ENCODE measurements at regions not wholly inside any gene's neighbourhood (a gene's known extent, or its start where the extent isn't known, plus 50 kb on each side); places are given as distances from the start of the nearest gene placed in this dataset.

DNA sequence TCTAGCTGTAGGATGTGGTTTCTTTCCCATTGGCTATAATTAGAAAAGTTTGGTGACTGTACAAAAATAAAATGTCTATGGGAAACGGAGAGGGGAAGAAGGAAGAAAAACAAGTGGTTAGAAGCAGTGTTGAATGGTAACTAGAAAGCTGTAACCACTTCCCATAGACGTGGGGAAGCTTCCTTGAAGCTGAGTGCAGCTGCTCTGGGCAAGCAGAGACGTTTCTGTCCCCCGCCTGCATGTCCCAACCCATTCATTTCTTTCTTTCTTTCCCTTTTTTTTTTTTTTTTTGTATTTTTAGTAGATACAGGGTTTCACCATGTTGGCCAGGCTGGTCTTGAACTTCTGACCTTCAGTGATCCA is 367.8 kb upstream of the HS6ST1 start (continued):
- TF ChIP-seq NR2C2 (CRISPR knock-in tag; IDR thresholded peaks at IDR 0.05) = no peak
- TF ChIP-seq ZNF263 (CRISPR knock-in tag; IDR thresholded peaks at IDR 0.05; ENCODE audit: low read depth) = no peak
- no peak for TF ChIP-seq CREB1 (CRISPR knock-in tag; IDR thresholded peaks at IDR 0.05)

DNA sequence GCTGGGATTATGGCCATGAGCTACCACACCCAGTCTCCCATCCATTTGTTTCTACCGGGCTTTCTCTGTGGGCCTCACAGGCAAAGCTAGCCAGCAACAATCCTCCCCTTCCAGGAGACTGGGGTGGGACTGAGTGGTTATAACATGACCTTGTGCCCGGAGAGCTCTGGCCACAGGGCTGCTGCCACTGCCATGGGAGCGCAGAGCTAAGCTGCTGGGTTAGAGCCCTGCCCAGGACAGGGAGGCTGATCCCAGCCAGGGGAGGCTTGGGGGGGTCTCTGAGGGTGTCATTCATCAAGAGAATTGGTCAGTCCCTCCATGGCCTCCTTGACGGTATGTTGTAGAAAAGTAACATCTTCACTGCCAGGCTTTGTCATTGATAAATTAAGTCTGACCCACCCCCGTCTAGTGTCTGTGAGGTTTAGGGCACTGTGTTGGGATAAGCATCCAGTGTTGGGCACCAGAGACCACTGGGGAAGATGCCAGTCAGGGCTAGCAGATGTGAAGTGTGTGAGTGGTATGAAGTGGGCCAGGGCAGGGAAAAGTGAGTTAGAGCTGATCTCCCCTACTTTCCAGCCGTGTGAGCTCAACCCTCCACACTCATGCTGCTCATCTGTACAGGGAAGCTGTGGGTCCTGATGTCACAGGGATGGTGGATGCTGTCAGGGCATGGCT is 368.4 kb upstream of the HS6ST1 start:
- Mint-ChIP-seq H3K4me3 (no peak overlapping the region), H3K9me3 (peaks cover 18% of the 10 kb centered on the region), H3K27ac (no peak overlapping the region), H3K27me3 (ENCODE audit: low read depth) (no peaks in the 10 kb centered on the region; the same call in 1 of the 2 replicates), H3K4me1 (peaks cover 28% of the 10 kb centered on the region), H3K36me3 (peaks cover 8% of the 10 kb centered on the region)
- ChIA-PET POLR2A (no interaction called here), CTCF (interaction anchor here (0.7 kb wide), 1 partner anchor 222 kb away, joined by 5 read pairs; no protein-coding TSS in a partner anchor)
- no peak for TF ChIP-seq SP1 (CRISPR knock-in tag; conservative IDR thresholded peaks at IDR 0.05)
- TF ChIP-seq, protein P1, sequence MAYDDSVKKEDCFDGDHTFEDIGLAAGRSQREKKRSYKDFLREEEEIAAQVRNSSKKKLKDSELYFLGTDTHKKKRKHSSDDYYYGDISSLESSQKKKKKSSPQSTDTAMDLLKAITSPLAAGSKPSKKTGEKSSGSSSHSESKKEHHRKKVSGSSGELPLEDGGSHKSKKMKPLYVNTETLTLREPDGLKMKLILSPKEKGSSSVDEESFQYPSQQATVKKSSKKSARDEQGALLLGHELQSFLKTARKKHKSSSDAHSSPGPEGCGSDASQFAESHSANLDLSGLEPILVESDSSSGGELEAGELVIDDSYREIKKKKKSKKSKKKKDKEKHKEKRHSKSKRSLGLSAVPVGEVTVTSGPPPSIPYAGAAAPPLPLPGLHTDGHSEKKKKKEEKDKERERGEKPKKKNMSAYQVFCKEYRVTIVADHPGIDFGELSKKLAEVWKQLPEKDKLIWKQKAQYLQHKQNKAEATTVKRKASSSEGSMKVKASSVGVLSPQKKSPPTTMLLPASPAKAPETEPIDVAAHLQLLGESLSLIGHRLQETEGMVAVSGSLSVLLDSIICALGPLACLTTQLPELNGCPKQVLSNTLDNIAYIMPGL (CRISPR knock-in tag; IDR thresholded peaks at IDR 0.05) = no peak
- TF ChIP-seq, protein P2, sequence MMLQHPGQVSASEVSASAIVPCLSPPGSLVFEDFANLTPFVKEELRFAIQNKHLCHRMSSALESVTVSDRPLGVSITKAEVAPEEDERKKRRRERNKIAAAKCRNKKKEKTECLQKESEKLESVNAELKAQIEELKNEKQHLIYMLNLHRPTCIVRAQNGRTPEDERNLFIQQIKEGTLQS (CRISPR knock-in tag; conservative IDR thresholded peaks at IDR 0.05) = no peak
- TF ChIP-seq ESRRA (CRISPR knock-in tag; IDR thresholded peaks at IDR 0.05; ENCODE audit: borderline replicate concordance) = no peak
- no peak for TF ChIP-seq ZNF263 (CRISPR knock-in tag; IDR thresholded peaks at IDR 0.05; ENCODE audit: low read depth)
- TF ChIP-seq, protein P3, sequence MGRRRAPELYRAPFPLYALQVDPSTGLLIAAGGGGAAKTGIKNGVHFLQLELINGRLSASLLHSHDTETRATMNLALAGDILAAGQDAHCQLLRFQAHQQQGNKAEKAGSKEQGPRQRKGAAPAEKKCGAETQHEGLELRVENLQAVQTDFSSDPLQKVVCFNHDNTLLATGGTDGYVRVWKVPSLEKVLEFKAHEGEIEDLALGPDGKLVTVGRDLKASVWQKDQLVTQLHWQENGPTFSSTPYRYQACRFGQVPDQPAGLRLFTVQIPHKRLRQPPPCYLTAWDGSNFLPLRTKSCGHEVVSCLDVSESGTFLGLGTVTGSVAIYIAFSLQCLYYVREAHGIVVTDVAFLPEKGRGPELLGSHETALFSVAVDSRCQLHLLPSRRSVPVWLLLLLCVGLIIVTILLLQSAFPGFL (CRISPR knock-in tag; IDR thresholded peaks at IDR 0.05; ENCODE audit: borderline replicate concordance) = no peak
- TF ChIP-seq, protein P4, sequence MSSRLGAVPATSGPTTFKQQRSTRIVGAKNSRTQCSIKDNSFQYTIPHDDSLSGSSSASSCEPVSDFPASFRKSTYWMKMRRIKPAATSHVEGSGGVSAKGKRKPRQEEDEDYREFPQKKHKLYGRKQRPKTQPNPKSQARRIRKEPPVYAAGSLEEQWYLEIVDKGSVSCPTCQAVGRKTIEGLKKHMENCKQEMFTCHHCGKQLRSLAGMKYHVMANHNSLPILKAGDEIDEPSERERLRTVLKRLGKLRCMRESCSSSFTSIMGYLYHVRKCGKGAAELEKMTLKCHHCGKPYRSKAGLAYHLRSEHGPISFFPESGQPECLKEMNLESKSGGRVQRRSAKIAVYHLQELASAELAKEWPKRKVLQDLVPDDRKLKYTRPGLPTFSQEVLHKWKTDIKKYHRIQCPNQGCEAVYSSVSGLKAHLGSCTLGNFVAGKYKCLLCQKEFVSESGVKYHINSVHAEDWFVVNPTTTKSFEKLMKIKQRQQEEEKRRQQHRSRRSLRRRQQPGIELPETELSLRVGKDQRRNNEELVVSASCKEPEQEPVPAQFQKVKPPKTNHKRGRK (CRISPR knock-in tag; IDR thresholded peaks at IDR 0.05; ENCODE audit: borderline replicate concordance) = no peak
- no peak for TF ChIP-seq RORB (CRISPR knock-in tag; IDR thresholded peaks at IDR 0.05)
- TF ChIP-seq CREM (CRISPR knock-in tag; IDR thresholded peaks at IDR 0.05) = no peak
- TF ChIP-seq, protein P5, sequence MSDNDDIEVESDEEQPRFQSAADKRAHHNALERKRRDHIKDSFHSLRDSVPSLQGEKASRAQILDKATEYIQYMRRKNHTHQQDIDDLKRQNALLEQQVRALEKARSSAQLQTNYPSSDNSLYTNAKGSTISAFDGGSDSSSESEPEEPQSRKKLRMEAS (CRISPR knock-in tag; IDR thresholded peaks at IDR 0.05) = no peak
- no peak for DNase-seq (ENCODE audit: low spot score)
- no peak for ATAC-seq

DNA sequence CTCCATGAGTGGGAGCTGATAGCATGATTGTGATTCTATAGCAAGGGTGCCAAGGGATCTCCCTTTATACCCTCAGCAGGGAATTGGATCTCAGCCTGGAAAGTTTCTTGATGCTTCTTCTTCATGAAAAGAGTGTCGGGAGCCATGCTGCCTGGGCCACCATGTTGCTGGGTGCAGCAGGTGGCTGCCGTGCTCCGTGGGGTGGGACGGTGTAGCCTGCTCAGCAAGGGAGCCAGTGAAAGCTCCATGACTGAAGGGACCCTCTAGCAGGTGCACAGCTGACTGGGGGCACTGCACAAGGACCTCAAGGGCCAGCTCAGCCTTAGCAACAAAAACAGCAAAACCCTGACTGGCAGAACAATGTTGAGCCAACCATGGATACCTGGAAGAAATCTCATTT is 368.9 kb upstream of the HS6ST1 start:
- Mint-ChIP-seq H3K4me1 (peaks cover 22% of the 10 kb centered on the region), H3K36me3 (peaks cover 8% of the 10 kb centered on the region), H3K27ac (no peak overlapping the region), H3K27me3 (ENCODE audit: low read depth) (no peaks in the 10 kb centered on the region; the same call in 1 of the 2 replicates), H3K9me3 (peaks cover 22% of the 10 kb centered on the region), H3K4me3 (no peak overlapping the region)
- ChIA-PET CTCF (no interaction called here), POLR2A (no interaction called here)
- ATAC-seq (no peak), DNase-seq (ENCODE audit: low spot score) (no peak)
- TF ChIP-seq NFATC4 (CRISPR knock-in tag; IDR thresholded peaks at IDR 0.05) (no peak), FOXP1 (CRISPR knock-in tag; IDR thresholded peaks at IDR 0.05; ENCODE audit: borderline replicate concordance) (no peak), ZNF263 (CRISPR knock-in tag; IDR thresholded peaks at IDR 0.05; ENCODE audit: low read depth) (no peak), SOX15 (CRISPR knock-in tag; IDR thresholded peaks at IDR 0.05) (no peak), TEAD1 (CRISPR knock-in tag; IDR thresholded peaks at IDR 0.05) (no peak)
- TF ChIP-seq, protein P6, sequence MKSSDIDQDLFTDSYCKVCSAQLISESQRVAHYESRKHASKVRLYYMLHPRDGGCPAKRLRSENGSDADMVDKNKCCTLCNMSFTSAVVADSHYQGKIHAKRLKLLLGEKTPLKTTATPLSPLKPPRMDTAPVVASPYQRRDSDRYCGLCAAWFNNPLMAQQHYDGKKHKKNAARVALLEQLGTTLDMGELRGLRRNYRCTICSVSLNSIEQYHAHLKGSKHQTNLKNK (CRISPR knock-in tag; IDR thresholded peaks at IDR 0.05) = no peak
